Lower lobe of right lung (tissue), 2 donors: ENCODE measurements at regions not wholly inside any gene's neighbourhood (a gene's known extent, or its start where the extent isn't known, plus 50 kb on each side); places are given as distances from the start of the nearest gene placed in this dataset.

Experiments used
- ATAC-seq, 2 donors: fragments of 200-7000 bp; cut with Tn5 transposase; one replicate each; pipeline ENCODE4 v1.9.1; 2020 to 2022; ENCODE audit warnings: mild to moderate bottlenecking in 2 of 2, moderate library complexity in 2 of 2
- DNase-seq: peaks from one replicate; pipeline ENCODE4 v3.0.0-alpha.2; 2020
- H3K27ac ChIP-seq: fragments of 200-600 bp; one replicate; pipeline ENCODE4 v1.8.0; 2022
- H3K27me3 ChIP-seq: fragments of 200-600 bp; one replicate; pipeline ENCODE4 v1.8.0; 2022; ENCODE audit warnings: low read depth
- H3K36me3 ChIP-seq: fragments of 200-600 bp; one replicate; pipeline ENCODE4 v1.8.0; 2022; ENCODE audit warnings: mild to moderate bottlenecking
- H3K4me1 ChIP-seq: fragments of 200-600 bp; one replicate; pipeline ENCODE4 v1.8.0; 2022
- H3K4me3 ChIP-seq: fragments of 200-600 bp; one replicate; pipeline ENCODE4 v1.8.0; 2022; ENCODE audit warnings: mild to moderate bottlenecking
- H3K9me3 ChIP-seq: fragments of 200-600 bp; one replicate; pipeline ENCODE4 v1.8.0; 2022
- CTCF ChIP-seq: fragments of 200-600 bp; IDR thresholded peaks from one replicate; pipeline ENCODE4 v1.8.0; 2022; ENCODE audit warnings: antibody characterized with exemption, mild to moderate bottlenecking
- intact Hi-C: fragments of 100-400 bp; cut with DNase I; formaldehyde crosslinking; loops from one replicate; pipeline ENCODE4 v1.11.0; 2022
- donor health status: DM: no; HTN: yes; CAD: no; lungs with severe emphysema.

DNA sequence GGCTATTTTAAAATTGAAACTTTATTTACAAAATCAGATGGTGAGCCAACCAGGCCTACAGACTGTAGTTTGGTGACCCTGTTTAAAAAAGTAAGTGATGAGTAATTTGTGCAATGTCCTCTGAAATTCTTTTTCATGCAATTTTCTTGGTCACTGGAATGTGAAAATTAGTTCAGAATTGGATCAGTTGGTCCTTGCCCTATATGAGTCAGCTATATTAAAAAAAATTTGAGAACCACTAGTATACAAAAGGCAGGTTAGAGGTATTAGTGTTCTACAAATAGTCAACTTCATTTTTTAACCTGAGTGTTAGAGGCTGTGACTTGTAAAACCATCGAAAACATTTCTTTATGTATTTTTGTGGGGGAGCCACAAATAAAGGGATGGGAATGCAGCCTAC is 91.1 kb upstream of the NXPH2 start:
- H3K27me3 ChIP-seq, result no peaks in the 10 kb centered on the region
- H3K36me3 ChIP-seq, result no peaks in the 10 kb centered on the region
- H3K4me3 ChIP-seq, result no peak overlapping the region
- TF ChIP-seq CTCF, result no peak
- intact Hi-C loops, result no loop called here
- DNase-seq (no peak), ATAC-seq (no peak)
- H3K9me3 ChIP-seq, result no peaks in the 10 kb centered on the region
- H3K4me1 ChIP-seq, result no peaks in the 10 kb centered on the region
- H3K27ac ChIP-seq, result no peak overlapping the region

DNA sequence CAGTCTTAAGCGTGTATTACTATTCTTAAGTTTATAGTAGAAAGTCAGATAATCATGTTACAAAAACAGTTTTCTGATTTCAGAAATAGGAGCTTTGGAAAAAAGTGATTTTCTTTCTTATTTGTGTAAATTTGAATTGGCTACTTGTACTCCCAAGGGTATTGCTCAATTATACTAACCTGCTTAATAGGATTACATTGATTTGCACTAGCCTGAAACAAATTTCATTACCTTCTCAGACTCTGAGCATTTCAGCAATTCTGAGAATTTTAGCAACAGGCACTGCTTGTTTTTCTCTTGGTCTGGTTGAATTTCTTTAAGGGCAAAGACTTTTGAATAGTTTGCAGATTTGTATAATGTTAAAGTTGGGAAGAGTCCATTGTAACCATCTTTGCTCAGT is 87.2 kb upstream of the NXPH2 start:
- intact Hi-C loops, result no loop called here
- DNase-seq, result no peak
- no peaks in the 10 kb centered on the region for H3K27me3 ChIP-seq
- no peaks in the 10 kb centered on the region for H3K4me1 ChIP-seq
- H3K27ac ChIP-seq, result no peak overlapping the region
- no peaks in the 10 kb centered on the region for H3K36me3 ChIP-seq
- no peak for ATAC-seq
- no peaks in the 10 kb centered on the region for H3K9me3 ChIP-seq
- no peak for TF ChIP-seq CTCF
- H3K4me3 ChIP-seq, result no peak overlapping the region

- DNase-seq, result no peak
- H3K27ac ChIP-seq, result no peak overlapping the region
- intact Hi-C loops, result no loop called here
- no peak for TF ChIP-seq CTCF
- no peaks in the 10 kb centered on the region for H3K9me3 ChIP-seq
- no peaks in the 10 kb centered on the region for H3K27me3 ChIP-seq
- H3K36me3 ChIP-seq, result no peaks in the 10 kb centered on the region
- ATAC-seq, result no peak
- H3K4me3 ChIP-seq, result no peak overlapping the region
- H3K4me1 ChIP-seq, result no peaks in the 10 kb centered on the region
Measured at GRCh38 chr2:138866797-138867196, 86.6 kb upstream of the NXPH2 start.

GRCh38 chr2:138853761-138854160 is 73.6 kb upstream of the NXPH2 start:
- H3K9me3 ChIP-seq, result no peaks in the 10 kb centered on the region
- H3K4me1 ChIP-seq, result no peaks in the 10 kb centered on the region
- intact Hi-C loops, result no loop called here
- H3K27me3 ChIP-seq, result no peaks in the 10 kb centered on the region
- H3K27ac ChIP-seq, result no peak overlapping the region
- no peak overlapping the region for H3K4me3 ChIP-seq
- TF ChIP-seq CTCF, result no peak
- H3K36me3 ChIP-seq, result no peaks in the 10 kb centered on the region
- no peak for ATAC-seq
- no peak for DNase-seq

GRCh38 chr2:138853296-138853695 is 73.1 kb upstream of the NXPH2 start:
- intact Hi-C loops, result no loop called here
- no peak for TF ChIP-seq CTCF
- H3K27ac ChIP-seq, result no peak overlapping the region

More at GRCh38 chr2:138853296-138853695, 73.1 kb upstream of the NXPH2 start:
- Histone ChIP-seq H3K4me3 (no peak overlapping the region), H3K36me3 (no peaks in the 10 kb centered on the region), H3K9me3 (no peaks in the 10 kb centered on the region), H3K4me1 (no peaks in the 10 kb centered on the region), H3K27me3 (no peaks in the 10 kb centered on the region)
- ATAC-seq (no peak), DNase-seq (no peak)
